WERI-Rb-1 (cell line): ENCODE measurements at regions not wholly inside any gene's neighbourhood (a gene's known extent, or its start where the extent isn't known, plus 50 kb on each side); places are given as distances from the start of the nearest gene placed in this dataset.

ENCODE experiments used
- DNase-seq: peaks from one replicate; pipeline ENCODE4 v3.0.0-alpha.2; 2020
- H3K27ac ChIP-seq: fragments of 250-450 bp; sonication (Bioruptor Pico); 2 replicates; pipeline ENCODE4 v1.5.1; 2020; ENCODE audit warnings: mild to moderate bottlenecking, moderate library complexity
- H3K27me3 ChIP-seq: fragments of 250-450 bp; sonication (Bioruptor Pico); 2 replicates; pipeline ENCODE4 v1.5.1; 2021; ENCODE audit warnings: mild to moderate bottlenecking, low read depth, moderate library complexity; ENCODE audit not compliant: insufficient read depth, severe bottlenecking
- H3K36me3 ChIP-seq: fragments of 250-450 bp; sonication (Bioruptor Pico); 2 replicates; pipeline ENCODE4 v1.5.1; 2020; ENCODE audit warnings: mild to moderate bottlenecking, moderate library complexity
- H3K4me3 ChIP-seq: 2 replicates; pipeline ENCODE4 v1.5.1; 2011; ENCODE audit warnings: low read depth, mild to moderate bottlenecking, control low read depth, low read length
- H3K9me3 ChIP-seq: fragments of 250-450 bp; sonication (Bioruptor Pico); 2 replicates; pipeline ENCODE4 v1.5.1; 2021; ENCODE audit warnings: mild to moderate bottlenecking, moderate library complexity; ENCODE audit not compliant: severe bottlenecking
- CTCF ChIP-seq: IDR thresholded peaks from 2 replicates; pipeline ENCODE4 v1.5.1; 2011; ENCODE audit warnings: low read depth, mild to moderate bottlenecking, control low read depth, inconsistent platforms, low read length

GRCh38 chr7:124379296-124379695 is 346.4 kb upstream of the TMEM229A start:
- DNase-seq = no peak
- Histone ChIP-seq H3K9me3 (no peaks in the 10 kb centered on the region), H3K27me3 (no peaks in the 10 kb centered on the region), H3K36me3 (no peaks in the 10 kb centered on the region), H3K27ac (no peak overlapping the region), H3K4me3 (no peak overlapping the region)
- TF ChIP-seq CTCF = no peak

- no peak overlapping the region for H3K4me3 ChIP-seq
- H3K27me3 ChIP-seq = no peaks in the 10 kb centered on the region
- H3K9me3 ChIP-seq = no peaks in the 10 kb centered on the region
- no peak for TF ChIP-seq CTCF
- H3K36me3 ChIP-seq = no peaks in the 10 kb centered on the region
- no peak overlapping the region for H3K27ac ChIP-seq
- DNase-seq = no peak
Observed at GRCh38 chr7:124376111-124376510, 343.2 kb upstream of the TMEM229A start.

GRCh38 chr7:124375391-124375790 is 342.5 kb upstream of the TMEM229A start:
- Histone ChIP-seq H3K27me3 (no peaks in the 10 kb centered on the region), H3K4me3 (no peak overlapping the region), H3K36me3 (no peaks in the 10 kb centered on the region), H3K27ac (no peak overlapping the region), H3K9me3 (no peaks in the 10 kb centered on the region)
- DNase-seq = no peak
- TF ChIP-seq CTCF = no peak

GRCh38 chr7:124369310-124369709 is 336.4 kb upstream of the TMEM229A start:
- no peak for DNase-seq
- no peak for TF ChIP-seq CTCF
- Histone ChIP-seq H3K36me3 (no peaks in the 10 kb centered on the region), H3K9me3 (no peaks in the 10 kb centered on the region), H3K4me3 (no peak overlapping the region), H3K27me3 (no peaks in the 10 kb centered on the region), H3K27ac (no peak overlapping the region)

GRCh38 chr7:124366118-124366517 is 333.3 kb upstream of the TMEM229A start:
- Histone ChIP-seq H3K36me3 (no peaks in the 10 kb centered on the region), H3K27ac (no peak overlapping the region), H3K9me3 (peaks cover 2% of the 10 kb centered on the region), H3K27me3 (no peaks in the 10 kb centered on the region), H3K4me3 (no peak overlapping the region)
- TF ChIP-seq CTCF = no peak
- DNase-seq = no peak

GRCh38 chr7:124364283-124364682 is 331.4 kb upstream of the TMEM229A start:
- TF ChIP-seq CTCF = no peak
- no peak for DNase-seq
- H3K27me3 ChIP-seq = no peaks in the 10 kb centered on the region
- no peaks in the 10 kb centered on the region for H3K36me3 ChIP-seq
- no peak overlapping the region for H3K27ac ChIP-seq
- no peak overlapping the region for H3K4me3 ChIP-seq
- H3K9me3 ChIP-seq = peaks cover 2% of the 10 kb centered on the region
